B cell (primary cell): ENCODE measurements at regions not wholly inside any gene's neighbourhood (a gene's known extent, or its start where the extent isn't known, plus 50 kb on each side); places are given as distances from the start of the nearest gene placed in this dataset.

Experiments
- ATAC-seq: fragments of 200-7000 bp; cut with Tn5 transposase; one replicate; pipeline ENCODE4 v1.10.0; 2021; ENCODE audit warnings: low read depth, mild to moderate bottlenecking, moderate number of reproducible peaks, moderate library complexity
- CTCF ChIA-PET: fragments of 350-600 bp; sonication (Branson Sonifier 250); formaldehyde crosslinking; loops from one replicate; lab custom pipeline; 2021; ENCODE audit warnings: antibody characterized with exemption, inconsistent platforms; lab: Charles Lee
- POLR2A ChIA-PET: fragments of 350-600 bp; sonication (Branson Sonifier 250); formaldehyde crosslinking; loops from one replicate; lab custom pipeline; 2021; ENCODE audit warnings: antibody characterized with exemption; lab: Charles Lee
- DNase-seq: peaks from one replicate; pipeline ENCODE4 v3.0.0; 2013
- H2AFZ ChIP-seq: 2 replicates; pipeline ENCODE4 v1.6.1; 2012; ENCODE audit warnings: mild to moderate bottlenecking, low read depth, low read length; ENCODE audit not compliant: insufficient read depth, poor library complexity, severe bottlenecking
- H3K27ac ChIP-seq, 2 donors: 1 replicate in 1 of 2; 2 replicates in 1 of 2; pipeline ENCODE4 v1.5.1; 2012 to 2013; ENCODE audit warnings: low read length in 2 of 2, mild to moderate bottlenecking in 2 of 2, moderate library complexity in 1 of 2
- H3K27me3 ChIP-seq, 4 experiments: fragments of 200-600 bp in 1 of 4; sonication (generic) in 1 of 4; replicated peaks in 1 of 4; 1 replicate in 2 of 4; 2 replicates in 2 of 4; pipeline versions ENCODE4 v1.6.1 to v1.7.0; 2013 to 2016; ENCODE audit warnings: low read length in 3 of 4, mild to moderate bottlenecking in 2 of 4, mixed read lengths in 1 of 4, moderate library complexity in 1 of 4; ENCODE audit not compliant: insufficient read depth in 4 of 4, control insufficient read depth in 3 of 4; ENCODE audit errors: control extremely low read depth in 1 of 4
- H3K36me3 ChIP-seq, 2 experiments: replicated peaks in 1 of 2; 1 replicate in 1 of 2; 2 replicates in 1 of 2; pipeline versions ENCODE4 v1.6.1 to v1.7.1; 2013; ENCODE audit warnings: low read length in 1 of 2; ENCODE audit not compliant: insufficient read depth in 2 of 2, control insufficient read depth in 1 of 2; ENCODE audit errors: control extremely low read depth in 1 of 2, extremely low read depth in 1 of 2
- H3K4me1 ChIP-seq, 2 donors: fragments of 200-600 bp in 1 of 2; sonication (generic) in 1 of 2; 1 replicate in 1 of 2; 2 replicates in 1 of 2; pipeline versions ENCODE4 v1.5.1 to v1.6.1; 2013 to 2017; ENCODE audit warnings: low read length in 2 of 2; ENCODE audit not compliant: control insufficient read depth in 2 of 2, insufficient read depth in 2 of 2
- H3K4me2 ChIP-seq: replicated peaks from 2 replicates; pipeline ENCODE3; 2012; ENCODE audit warnings: mild to moderate bottlenecking, low read depth, low read length; ENCODE audit not compliant: poor library complexity, severe bottlenecking
- H3K4me3 ChIP-seq, 5 experiments: fragments of 200-600 bp in 1 of 5; sonication (generic) in 1 of 5; 1 replicate in 3 of 5; 2 replicates in 2 of 5; pipeline versions ENCODE4 v1.5.1 to v1.7.0; 2011 to 2016; ENCODE audit warnings: low read length in 4 of 5, mild to moderate bottlenecking in 4 of 5, low read depth in 2 of 5, control low read depth in 1 of 5, moderate library complexity in 1 of 5; ENCODE audit not compliant: insufficient read depth in 1 of 5; ENCODE audit errors: control extremely low read depth in 1 of 5, extremely low read depth in 1 of 5
- H3K79me2 ChIP-seq: fragments of 200-600 bp; sonication (generic); one replicate; pipeline ENCODE4 v1.6.0; 2016; ENCODE audit warnings: low read length; ENCODE audit not compliant: control insufficient read depth, insufficient read depth
- H3K9ac ChIP-seq: fragments of 200-600 bp; sonication (generic); 2 replicates; pipeline ENCODE4 v1.6.1; 2017; ENCODE audit warnings: mild to moderate bottlenecking, low read length, moderate library complexity
- H3K9me3 ChIP-seq, 3 donors: one replicate each; pipeline versions ENCODE4 v1.6.1 to v1.7.1; 2013; ENCODE audit warnings: low read length in 2 of 3; ENCODE audit not compliant: control insufficient read depth in 2 of 3, insufficient read depth in 1 of 3; ENCODE audit errors: control extremely low read depth in 1 of 3
- H4K20me1 ChIP-seq: 2 replicates; pipeline ENCODE4 v1.6.0; 2012; ENCODE audit warnings: mild to moderate bottlenecking, low read length; ENCODE audit not compliant: insufficient read depth, control insufficient read depth, poor library complexity, severe bottlenecking
- H3K27ac Mint-ChIP-seq: one replicate; pipeline ENCODE4 v1.8.0; 2021; ENCODE audit warnings: mixed read lengths
- H3K27me3 Mint-ChIP-seq: one replicate; pipeline ENCODE4 v1.8.0; 2021; ENCODE audit warnings: mixed read lengths
- H3K4me1 Mint-ChIP-seq: one replicate; pipeline ENCODE4 v1.8.0; 2021; ENCODE audit warnings: mixed read lengths
- H3K4me3 Mint-ChIP-seq: one replicate; pipeline ENCODE4 v1.8.0; 2021; ENCODE audit warnings: mixed read lengths
- H3K9me3 Mint-ChIP-seq: one replicate; pipeline ENCODE4 v1.8.0; 2022; ENCODE audit warnings: mixed read lengths; ENCODE audit not compliant: insufficient read depth
- CTCF ChIP-seq: fragments of 200-600 bp; IDR thresholded peaks from one replicate; pipeline ENCODE4 v1.8.0; 2022; ENCODE audit warnings: antibody characterized with exemption, mild to moderate bottlenecking
- EZH2 ChIP-seq: IDR thresholded peaks from 2 replicates; pipeline ENCODE4 v1.6.1; 2012; ENCODE audit warnings: borderline replicate concordance, low read depth, mild to moderate bottlenecking, moderate library complexity, low read length; ENCODE audit not compliant: insufficient read depth, poor library complexity, severe bottlenecking
- WGBS: methylation state at CpG from one replicate; pipeline ENCODE4 v1.1.5; 2013; ENCODE audit warnings: missing lambda C conversion rate; ENCODE audit not compliant: insufficient coverage; 5-methylcytosine and 5-hydroxymethylcytosine counted together
- intact Hi-C: fragments of 100-400 bp; cut with micrococcal nuclease; formaldehyde crosslinking; loops from one replicate; pipeline ENCODE4 v1.10.0; 2022

- H3K27ac ChIP-seq, result no peak overlapping the region
- H3K4me1 Mint-ChIP-seq, result no peaks in the 10 kb centered on the region
- no peaks in the 10 kb centered on the region for H3K4me1 ChIP-seq
- H3K27ac Mint-ChIP-seq, result no peak overlapping the region
- POLR2A ChIA-PET, result no interaction called here
- no peak for DNase-seq
- no peak overlapping the region for H3K4me3 Mint-ChIP-seq
- H3K79me2 ChIP-seq, result no peaks in the 10 kb centered on the region
- intact Hi-C loops, result no loop called here
- H3K9me3 Mint-ChIP-seq, result no peaks in the 10 kb centered on the region
- no peaks in the 10 kb centered on the region for H3K36me3 ChIP-seq
- peaks cover 0 to 4% (median 0%) of the 10 kb centered on the region in 3 donors for H3K9me3 ChIP-seq
- H3K27me3 Mint-ChIP-seq, result peaks cover 6% of the 10 kb centered on the region
- H3K4me2 ChIP-seq, result no peak overlapping the region
- TF ChIP-seq CTCF, result no peak
- TF ChIP-seq EZH2, result no peak
- no peak overlapping the region for H2AFZ ChIP-seq
- no peak overlapping the region for H3K9ac ChIP-seq
- CTCF ChIA-PET, result no interaction called here
- no peak for ATAC-seq
- no peak overlapping the region for H3K4me3 ChIP-seq
- no peaks in the 10 kb centered on the region for H3K27me3 ChIP-seq
- WGBS, result no CpG with 5 or more reads among the region's 1 CpG
- no peaks in the 10 kb centered on the region for H4K20me1 ChIP-seq
Observed at GRCh38 chr17:15027853-15028252, 237.3 kb downstream of the PMP22 start.

GRCh38 chr17:15026088-15026487 is 239.0 kb downstream of the PMP22 start:
- Histone ChIP-seq H3K9me3 (peaks cover 0 to 10% (median 0%) of the 10 kb centered on the region in 3 donors), H3K27me3 (no peaks in the 10 kb centered on the region), H3K4me2 (no peak overlapping the region), H4K20me1 (no peaks in the 10 kb centered on the region), H3K9ac (no peak overlapping the region), H3K27ac (no peak overlapping the region), H3K36me3 (no peaks in the 10 kb centered on the region), H3K4me3 (no peak overlapping the region), H3K4me1 (no peaks in the 10 kb centered on the region), H3K79me2 (no peaks in the 10 kb centered on the region), H2AFZ (no peak overlapping the region)
- WGBS, result no CpG with 5 or more reads among the region's 2 CpGs
- peaks cover 2% of the 10 kb centered on the region for H3K27me3 Mint-ChIP-seq
- POLR2A ChIA-PET, result no interaction called here
- CTCF ChIA-PET, result no interaction called here
- H3K4me3 Mint-ChIP-seq, result no peak overlapping the region
- no peak for ATAC-seq
- no peak for TF ChIP-seq EZH2
- no peak for TF ChIP-seq CTCF
- intact Hi-C loops, result no loop called here
- no peaks in the 10 kb centered on the region for H3K9me3 Mint-ChIP-seq
- H3K4me1 Mint-ChIP-seq, result no peaks in the 10 kb centered on the region
- no peak for DNase-seq
- no peak overlapping the region for H3K27ac Mint-ChIP-seq
